H1 (cell line): ENCODE measurements at regions not wholly inside any gene's neighbourhood (a gene's known extent, or its start where the extent isn't known, plus 50 kb on each side); places are given as distances from the start of the nearest gene placed in this dataset.

Source experiments
- CTCF ChIA-PET: fragments of 300-600 bp; sonication (Branson Sonifier 250); formaldehyde crosslinking; loops from one replicate; lab custom pipeline; 2021; ENCODE audit not compliant: partially characterized antibody; lab: Charles Lee
- POLR2A ChIA-PET: fragments of 300-600 bp; sonication (Branson Sonifier 250); formaldehyde crosslinking; loops from one replicate; lab custom pipeline; 2021; ENCODE audit warnings: inconsistent platforms; ENCODE audit not compliant: partially characterized antibody; lab: Charles Lee
- DNase-seq, 2 experiments: peaks; one replicate each; pipeline versions ENCODE4 v3.0.0 to v3.0.0-alpha.2; 2010 to 2022; ENCODE audit warnings: low spot score in 2 of 2, low read depth in 1 of 2, mixed read lengths in 1 of 2
- FAIRE-seq: peaks from 2 replicates; lab custom pipeline; 2011; peaks lifted over from hg19 to GRCh38; lab: Jason Lieb, UNC
- H2AFZ ChIP-seq: 2 replicates; pipeline ENCODE4 v1.8.1; 2012; ENCODE audit warnings: low read length, inconsistent platforms
- H2AK5ac ChIP-seq: 2 replicates; pipeline ENCODE4 v1.6.1; 2013; ENCODE audit warnings: low read depth, low read length
- H2BK120ac ChIP-seq: replicated peaks from 2 replicates; pipeline ENCODE3; 2013; ENCODE audit warnings: low read depth, low read length, inconsistent platforms
- H2BK12ac ChIP-seq: 2 replicates; pipeline ENCODE4 v1.6.1; 2013; ENCODE audit warnings: low read depth, low read length
- H2BK15ac ChIP-seq: 2 replicates; pipeline ENCODE4 v1.6.1; 2013; ENCODE audit warnings: low read length
- H2BK20ac ChIP-seq: 2 replicates; pipeline ENCODE4 v1.6.1; 2013; ENCODE audit warnings: low read length
- H2BK5ac ChIP-seq: 2 replicates; pipeline ENCODE4 v1.6.1; 2013; ENCODE audit warnings: low read depth, low read length
- H3K14ac ChIP-seq: 2 replicates; pipeline ENCODE4 v1.6.1; 2013; ENCODE audit warnings: inconsistent platforms; ENCODE audit not compliant: insufficient read length
- H3K18ac ChIP-seq: 2 replicates; pipeline ENCODE4 v1.6.1; 2013; ENCODE audit warnings: low read length; ENCODE audit errors: extremely low read depth
- H3K23ac ChIP-seq: 2 replicates; pipeline ENCODE4 v1.6.1; 2013; ENCODE audit warnings: inconsistent platforms; ENCODE audit not compliant: insufficient read length
- H3K23me2 ChIP-seq: 2 replicates; pipeline ENCODE4 v1.6.1; 2013; ENCODE audit warnings: low read depth, low read length
- H3K27ac ChIP-seq: 2 replicates; pipeline ENCODE4 v1.6.1; 2011; ENCODE audit warnings: low read depth, low read length, inconsistent platforms
- H3K27me3 ChIP-seq, 4 experiments: replicated peaks in 1 of 4; 1 replicate in 1 of 4; 2 replicates in 3 of 4; pipeline versions ENCODE4 v1.6.1 to v1.8.1; 2011 to 2013; ENCODE audit warnings: low read length in 3 of 4, mild to moderate bottlenecking in 3 of 4, inconsistent platforms in 2 of 4, mixed read lengths in 2 of 4, moderate library complexity in 1 of 4; ENCODE audit not compliant: control insufficient read depth in 3 of 4, insufficient read depth in 3 of 4; ENCODE audit errors: extremely low read depth in 1 of 4
- H3K36me3 ChIP-seq, 4 experiments: 2 replicates each; pipeline versions ENCODE4 v1.6.1 to v1.8.1; 2011 to 2013; ENCODE audit warnings: mild to moderate bottlenecking in 4 of 4, low read length in 3 of 4, moderate library complexity in 2 of 4, control low read depth in 1 of 4, inconsistent platforms in 1 of 4; ENCODE audit not compliant: insufficient read depth in 4 of 4, control insufficient read depth in 2 of 4
- H3K4ac ChIP-seq: replicated peaks from 2 replicates; pipeline ENCODE3; 2013; ENCODE audit warnings: low read length, low read depth, mixed read lengths, inconsistent platforms; ENCODE audit not compliant: insufficient read length
- H3K4me1 ChIP-seq, 4 experiments: replicated peaks in 1 of 4; 1 replicate in 1 of 4; 2 replicates in 3 of 4; pipeline versions ENCODE4 v1.6.1 to v1.8.1; 2011 to 2013; ENCODE audit warnings: low read length in 3 of 4, inconsistent platforms in 2 of 4, mixed read lengths in 1 of 4; ENCODE audit not compliant: insufficient read depth in 4 of 4, control insufficient read depth in 3 of 4
- H3K4me2 ChIP-seq, 2 experiments: 2 replicates each; pipeline versions ENCODE4 v1.6.1 to v1.8.1; 2011 to 2013; ENCODE audit warnings: low read depth in 2 of 2, low read length in 2 of 2, control low read depth in 1 of 2, inconsistent platforms in 1 of 2, mild to moderate bottlenecking in 1 of 2; ENCODE audit not compliant: insufficient read depth in 1 of 2
- H3K4me3 ChIP-seq, 4 experiments: fragments of 200-600, 300-600 bp in 1 of 4; sonication (generic), shearing (Covaris generic), sonication (Bioruptor Twin) in 1 of 4; 2 replicates each; pipeline versions ENCODE4 v1.5.1 to v1.8.1; 2011 to 2016; ENCODE audit warnings: low read length in 4 of 4, low read depth in 3 of 4, control low read depth in 2 of 4, inconsistent platforms in 2 of 4, mild to moderate bottlenecking in 2 of 4, mixed read lengths in 1 of 4, moderate library complexity in 1 of 4; ENCODE audit not compliant: insufficient read depth in 2 of 4; ENCODE audit errors: extremely low read depth in 1 of 4
- H3K56ac ChIP-seq: replicated peaks from 2 replicates; pipeline ENCODE3; 2013; ENCODE audit warnings: low read depth, mild to moderate bottlenecking, mixed read lengths, low read length, inconsistent platforms; ENCODE audit not compliant: insufficient read length
- H3K79me1 ChIP-seq: 2 replicates; pipeline ENCODE4 v1.6.1; 2013; ENCODE audit warnings: low read depth, low read length, control low read depth
- H3K79me2 ChIP-seq, 2 experiments: 2 replicates each; pipeline versions ENCODE4 v1.6.1 to v1.8.1; 2012 to 2013; ENCODE audit warnings: low read length in 2 of 2, mild to moderate bottlenecking in 2 of 2, inconsistent platforms in 1 of 2; ENCODE audit not compliant: insufficient read depth in 2 of 2, control insufficient read depth in 1 of 2
- H3K9ac ChIP-seq, 4 experiments: replicated peaks in 1 of 4; 1 replicate in 1 of 4; 2 replicates in 3 of 4; pipeline versions ENCODE4 v1.6.1 to v1.8.1; 2011 to 2013; ENCODE audit warnings: low read depth in 3 of 4, low read length in 3 of 4, control low read depth in 2 of 4, mild to moderate bottlenecking in 2 of 4, moderate library complexity in 2 of 4, inconsistent platforms in 1 of 4; ENCODE audit errors: extremely low read depth in 1 of 4
- H3K9me3 ChIP-seq, 2 experiments: 2 replicates each; pipeline versions ENCODE4 v1.6.1 to v1.8.1; 2012 to 2013; ENCODE audit warnings: mild to moderate bottlenecking in 2 of 2, moderate library complexity in 2 of 2, control low read depth in 1 of 2, inconsistent platforms in 1 of 2, low read depth in 1 of 2, low read length in 1 of 2, mixed read lengths in 1 of 2; ENCODE audit not compliant: insufficient read depth in 2 of 2
- H4K20me1 ChIP-seq, 2 experiments: replicated peaks in 1 of 2; 2 replicates each; pipeline versions ENCODE3 to v1.8.1; 2011 to 2013; ENCODE audit warnings: inconsistent platforms in 2 of 2, low read length in 2 of 2, mild to moderate bottlenecking in 1 of 2; ENCODE audit not compliant: insufficient read depth in 2 of 2, control insufficient read depth in 1 of 2
- H4K5ac ChIP-seq: 2 replicates; pipeline ENCODE4 v1.6.1; 2013; ENCODE audit warnings: low read length, low read depth, mixed read lengths, inconsistent platforms; ENCODE audit not compliant: insufficient read length
- H4K8ac ChIP-seq: 2 replicates; pipeline ENCODE4 v1.8.0; 2013; ENCODE audit warnings: mild to moderate bottlenecking, moderate library complexity, low read length, inconsistent platforms; ENCODE audit not compliant: insufficient read depth; ENCODE audit errors: extremely low read depth
- H4K91ac ChIP-seq: replicated peaks from 2 replicates; pipeline ENCODE3; 2013; ENCODE audit warnings: low read length, mixed read lengths, inconsistent platforms; ENCODE audit not compliant: insufficient read length
- KDM5A ChIP-seq: fragments of 200-600 bp; IDR thresholded peaks from 2 replicates; pipeline ENCODE4 v1.7.1; 2012; ENCODE audit warnings: mild to moderate bottlenecking, low read length, inconsistent platforms, mixed read lengths
- POU5F1 ChIP-seq: IDR thresholded peaks from 2 replicates; pipeline ENCODE4 v1.6.1; 2011; ENCODE audit warnings: low read depth, mild to moderate bottlenecking, low read length, moderate library complexity
- RXRA ChIP-seq: IDR thresholded peaks from 2 replicates; pipeline ENCODE4 v1.6.1; 2011; ENCODE audit warnings: low read depth, mild to moderate bottlenecking, low read length, moderate library complexity; ENCODE audit not compliant: insufficient read depth
- SP2 ChIP-seq: IDR thresholded peaks from 2 replicates; pipeline ENCODE4 v1.6.1; 2012; ENCODE audit warnings: mild to moderate bottlenecking, low read length, inconsistent platforms
- WGBS, 2 experiments: shearing (Covaris generic) in 1 of 2; methylation state at CpG; one replicate each; pipeline versions ENCODE4 v1.1.6 to v1.1.7; 2013 to 2015; ENCODE audit warnings: low lambda C conversion rate in 2 of 2, mixed read lengths in 2 of 2, inconsistent platforms in 1 of 2, low coverage in 1 of 2, missing lambda C conversion rate in 1 of 2; ENCODE audit not compliant: insufficient replicate concordance in 2 of 2, insufficient coverage in 1 of 2, insufficient read length in 1 of 2; ENCODE audit errors: extremely low coverage in 1 of 2, missing lambda C conversion rate in 1 of 2; 5-methylcytosine and 5-hydroxymethylcytosine counted together

DNA sequence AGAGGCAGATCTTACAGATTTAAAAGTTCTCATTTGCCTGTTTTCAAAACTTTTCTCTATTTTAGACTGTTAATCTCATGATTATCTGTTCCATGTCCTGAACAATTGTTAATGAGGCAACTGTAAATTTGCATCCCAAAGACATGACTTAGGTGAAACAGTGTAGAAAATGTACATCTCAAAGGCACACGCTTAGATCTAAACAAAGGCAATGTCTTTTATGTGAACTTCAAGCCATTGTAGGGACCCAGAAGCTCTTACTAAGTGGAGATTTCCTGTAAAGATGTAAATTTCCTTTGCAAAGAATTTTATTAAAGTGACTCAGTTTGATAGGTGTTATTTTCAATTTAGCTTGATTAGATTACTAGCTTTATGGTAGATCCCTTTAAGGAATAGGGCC lies 125.2 kb upstream of the F3 start:
- DNase-seq (no peak), FAIRE-seq (peak; percentile 88)
- H3K9me3 ChIP-seq = no peaks in the 10 kb centered on the region
- H4K20me1 ChIP-seq = no peaks in the 10 kb centered on the region
- H2AFZ ChIP-seq = no peak overlapping the region
- H3K36me3 ChIP-seq = no peaks in the 10 kb centered on the region; a peak in 1 of 8 replicates
- no peak overlapping the region for H2BK5ac ChIP-seq
- H2BK120ac ChIP-seq = no peak overlapping the region
- H3K27ac ChIP-seq = no peak overlapping the region
- no peak overlapping the region for H3K9ac ChIP-seq
- H3K79me2 ChIP-seq = no peaks in the 10 kb centered on the region
- H3K56ac ChIP-seq = no peak overlapping the region
- peaks cover 0 to 1% (median 0%) of the 10 kb centered on the region in 4 experiments; a peak in 1 of 7 replicates for H3K27me3 ChIP-seq
- H4K91ac ChIP-seq = no peak overlapping the region
- no peak overlapping the region for H3K18ac ChIP-seq
- H3K23ac ChIP-seq = no peak overlapping the region
- no peak overlapping the region for H4K8ac ChIP-seq
- peak overlapping the region in 1 of 4 experiments; percentile 25; a peak in 1 of 8 replicates for H3K4me3 ChIP-seq
- peak overlapping the region in 1 of 2 experiments; percentile 43; a peak in 1 of 4 replicates for H3K4me2 ChIP-seq
- no peak overlapping the region; the same call in 1 of the 2 replicates for H2AK5ac ChIP-seq
- no peaks in the 10 kb centered on the region for H3K79me1 ChIP-seq
- no peak overlapping the region for H3K14ac ChIP-seq
- no peak overlapping the region for H2BK20ac ChIP-seq
- CTCF ChIA-PET = interaction anchor here (0.9 to 2.1 kb wide), 5 partner anchors 10 to 137 kb away, joined by 3 to 8 read pairs (median 3); no protein-coding TSS in a partner anchor
- no peak overlapping the region for H2BK12ac ChIP-seq
- no peaks in the 10 kb centered on the region for H3K23me2 ChIP-seq
- no peak overlapping the region for H4K5ac ChIP-seq
- POLR2A ChIA-PET = interaction anchor here (0.9 to 1.4 kb wide), 5 partner anchors 11 to 22 kb away, joined by 3 to 4 read pairs (median 3); no protein-coding TSS in a partner anchor
- H3K4me1 ChIP-seq = peaks cover 0 to 16% (median 10%) of the 10 kb centered on the region in 4 experiments; a peak in 6 of 7 replicates
- H3K4ac ChIP-seq = no peak overlapping the region
- no peak overlapping the region for H2BK15ac ChIP-seq
- 33% methylated on average over 1 of the region's 1 CpG; no CpG with 5 or more reads in 1 of the 2 experiments for WGBS, 2 experiments
- no peak for TF ChIP-seq RXRA
- TF ChIP-seq SP2 = no peak
- TF ChIP-seq POU5F1 = peak; percentile 93
- TF ChIP-seq KDM5A = no peak
